ENCODE measurements at regions not wholly inside any gene's neighbourhood (a gene's known extent, or its start where the extent isn't known, plus 50 kb on each side); places are given as distances from the start of the nearest gene placed in this dataset.
A peak's percentile ranks its signal among the peaks of the same experiment; 100 is the strongest.

- no peak overlapping the region for H2BK120ac ChIP-seq (ENCODE audit: low read depth, low read length)
- H3K36me3 ChIP-seq (replicated peaks in 1 of 2; ENCODE audit: control insufficient read depth in 2 of 2, insufficient read depth in 2 of 2, low read length in 2 of 2) = no peaks in the 10 kb centered on the region
- no peak for DNase-seq (ENCODE audit: low spot score)
- H2BK5ac ChIP-seq (ENCODE audit: low read length) = no peak overlapping the region
- H3K23ac ChIP-seq (ENCODE audit: low read depth, low read length, poor library complexity) = no peak overlapping the region
- no peak overlapping the region for H4K8ac ChIP-seq (ENCODE audit: low read depth, low read length)
- no peak overlapping the region for H3K14ac ChIP-seq (ENCODE audit: low read length)
- H3K9ac ChIP-seq (ENCODE audit: low read depth, low read length, poor library complexity) = no peak overlapping the region
- H2AK5ac ChIP-seq (ENCODE audit: low read depth, low read length) = no peak overlapping the region
- H4K91ac ChIP-seq (ENCODE audit: low read depth, low read length, poor library complexity) = no peak overlapping the region
- H2BK12ac ChIP-seq (ENCODE audit: low read length) = no peak overlapping the region
- H3K9me3 ChIP-seq (replicated peaks in 1 of 2; ENCODE audit: control insufficient read depth in 2 of 2, insufficient read depth in 1 of 2, low read depth in 1 of 2, low read length in 2 of 2) = no peaks in the 10 kb centered on the region
- H3K18ac ChIP-seq (ENCODE audit: low read length) = no peak overlapping the region
- no peak overlapping the region for H2AFZ ChIP-seq (ENCODE audit: low read length)
- H3K79me1 ChIP-seq (ENCODE audit: low read depth, low read length) = no peaks in the 10 kb centered on the region
- no peaks in the 10 kb centered on the region for H3K27me3 ChIP-seq (ENCODE audit: control insufficient read depth in 3 of 3, insufficient read depth in 3 of 3, low read depth in 1 of 3, low read length in 3 of 3)
- H3K4ac ChIP-seq (ENCODE audit: low read length) = no peak overlapping the region
- H3K4me1 ChIP-seq (ENCODE audit: control insufficient read depth in 2 of 2, insufficient read depth in 1 of 2, low read depth in 1 of 2, low read length in 2 of 2) = peaks cover 2 to 17% of the 10 kb centered on the region in 2 donors
- H3K4me2 ChIP-seq (ENCODE audit: insufficient read depth, low read length, poor library complexity, severe bottlenecking) = no peak overlapping the region
- H3K4me3 ChIP-seq (ENCODE audit: low read length in 2 of 2) = no peak overlapping the region
- H3K27ac ChIP-seq (replicated peaks; ENCODE audit: low read length) = no peak overlapping the region
- no peak overlapping the region for H2BK15ac ChIP-seq (ENCODE audit: low read length)
Measured at GRCh38 chr13:104532132-104532531, 1465.9 kb upstream of the SLC10A2 start.

- no peak overlapping the region for H3K4me3 ChIP-seq (ENCODE audit: low read length in 2 of 2)
- H2BK120ac ChIP-seq (ENCODE audit: low read depth, low read length) = no peak overlapping the region
- no peaks in the 10 kb centered on the region for H3K36me3 ChIP-seq (replicated peaks in 1 of 2; ENCODE audit: control insufficient read depth in 2 of 2, insufficient read depth in 2 of 2, low read length in 2 of 2)
Measured at GRCh38 chr13:104530741-104531140, 1464.5 kb upstream of the SLC10A2 start.

DNA sequence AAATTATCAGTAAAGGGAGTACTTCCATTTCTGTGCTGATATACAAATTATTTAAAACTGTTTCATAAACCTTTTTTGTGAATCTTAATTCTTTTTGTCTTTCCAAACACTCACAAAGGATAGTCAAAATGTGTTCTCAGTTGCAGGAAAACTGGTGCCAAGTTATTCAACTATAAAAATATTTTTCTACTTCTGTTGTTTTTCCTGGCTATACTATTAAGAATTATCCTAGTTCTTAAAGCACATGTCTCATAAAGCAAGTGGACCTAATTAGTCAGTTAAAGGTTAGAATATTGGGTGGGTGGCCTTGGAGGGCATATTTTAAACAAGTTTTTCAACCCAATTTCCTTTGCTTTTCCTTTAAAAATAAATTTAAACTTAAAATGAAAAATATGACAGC, 1460.3 kb upstream of the SLC10A2 start:
- Histone ChIP-seq H3K9ac (ENCODE audit: low read depth, low read length, poor library complexity) (no peak overlapping the region), H3K23ac (ENCODE audit: low read depth, low read length, poor library complexity) (no peak overlapping the region), H3K14ac (ENCODE audit: low read length) (no peak overlapping the region), H2BK5ac (ENCODE audit: low read length) (no peak overlapping the region), H2BK12ac (ENCODE audit: low read length) (no peak overlapping the region), H2BK15ac (ENCODE audit: low read length) (no peak overlapping the region), H3K4me1 (ENCODE audit: control insufficient read depth in 2 of 2, insufficient read depth in 1 of 2, low read depth in 1 of 2, low read length in 2 of 2) (peaks cover 2 to 16% of the 10 kb centered on the region in 2 donors), H3K4ac (ENCODE audit: low read length) (no peak overlapping the region), H2BK120ac (ENCODE audit: low read depth, low read length) (no peak overlapping the region), H2AFZ (ENCODE audit: low read length) (no peak overlapping the region), H3K27me3 (ENCODE audit: control insufficient read depth in 3 of 3, insufficient read depth in 3 of 3, low read depth in 1 of 3, low read length in 3 of 3) (no peaks in the 10 kb centered on the region), H3K79me1 (ENCODE audit: low read depth, low read length) (no peaks in the 10 kb centered on the region), H3K27ac (replicated peaks; ENCODE audit: low read length) (no peak overlapping the region), H3K4me2 (ENCODE audit: insufficient read depth, low read length, poor library complexity, severe bottlenecking) (no peak overlapping the region), H2AK5ac (ENCODE audit: low read depth, low read length) (no peak overlapping the region), H3K36me3 (replicated peaks in 1 of 2; ENCODE audit: control insufficient read depth in 2 of 2, insufficient read depth in 2 of 2, low read length in 2 of 2) (no peaks in the 10 kb centered on the region), H3K18ac (ENCODE audit: low read length) (no peak overlapping the region), H4K91ac (ENCODE audit: low read depth, low read length, poor library complexity) (no peak overlapping the region), H3K9me3 (replicated peaks in 1 of 2; ENCODE audit: control insufficient read depth in 2 of 2, insufficient read depth in 1 of 2, low read depth in 1 of 2, low read length in 2 of 2) (peaks cover 0 to 1% of the 10 kb centered on the region in 2 donors), H4K8ac (ENCODE audit: low read depth, low read length) (no peak overlapping the region), H3K4me3 (ENCODE audit: low read length in 2 of 2) (no peak overlapping the region)
- no peak for DNase-seq (ENCODE audit: low spot score)

More at GRCh38 chr13:104530741-104531140, 1464.5 kb upstream of the SLC10A2 start:
- Histone ChIP-seq H3K4ac (ENCODE audit: low read length) (no peak overlapping the region), H3K79me1 (ENCODE audit: low read depth, low read length) (no peaks in the 10 kb centered on the region), H3K23ac (ENCODE audit: low read depth, low read length, poor library complexity) (no peak overlapping the region), H3K9ac (ENCODE audit: low read depth, low read length, poor library complexity) (no peak overlapping the region), H2BK5ac (ENCODE audit: low read length) (no peak overlapping the region), H2BK12ac (ENCODE audit: low read length) (no peak overlapping the region), H3K27me3 (ENCODE audit: control insufficient read depth in 3 of 3, insufficient read depth in 3 of 3, low read depth in 1 of 3, low read length in 3 of 3) (no peaks in the 10 kb centered on the region), H3K4me1 (ENCODE audit: control insufficient read depth in 2 of 2, insufficient read depth in 1 of 2, low read depth in 1 of 2, low read length in 2 of 2) (peaks cover 2 to 17% of the 10 kb centered on the region in 2 donors), H4K91ac (ENCODE audit: low read depth, low read length, poor library complexity) (no peak overlapping the region), H3K14ac (ENCODE audit: low read length) (no peak overlapping the region), H2BK15ac (ENCODE audit: low read length) (no peak overlapping the region), H3K4me2 (ENCODE audit: insufficient read depth, low read length, poor library complexity, severe bottlenecking) (no peak overlapping the region), H3K9me3 (replicated peaks in 1 of 2; ENCODE audit: control insufficient read depth in 2 of 2, insufficient read depth in 1 of 2, low read depth in 1 of 2, low read length in 2 of 2) (no peaks in the 10 kb centered on the region), H2AK5ac (ENCODE audit: low read depth, low read length) (no peak overlapping the region), H2AFZ (ENCODE audit: low read length) (no peak overlapping the region), H3K27ac (replicated peaks; ENCODE audit: low read length) (no peak overlapping the region), H3K18ac (ENCODE audit: low read length) (no peak overlapping the region), H4K8ac (ENCODE audit: low read depth, low read length) (no peak overlapping the region)
- DNase-seq (ENCODE audit: low spot score) = no peak

- Histone ChIP-seq H3K9me3 (replicated peaks in 1 of 2; ENCODE audit: control insufficient read depth in 2 of 2, insufficient read depth in 1 of 2, low read depth in 1 of 2, low read length in 2 of 2) (peaks cover 0 to 1% of the 10 kb centered on the region in 2 donors), H3K36me3 (replicated peaks in 1 of 2; ENCODE audit: control insufficient read depth in 2 of 2, insufficient read depth in 2 of 2, low read length in 2 of 2) (no peaks in the 10 kb centered on the region), H3K23ac (ENCODE audit: low read depth, low read length, poor library complexity) (no peak overlapping the region), H3K4me1 (ENCODE audit: control insufficient read depth in 2 of 2, insufficient read depth in 1 of 2, low read depth in 1 of 2, low read length in 2 of 2) (peaks cover 0 to 5% of the 10 kb centered on the region in 2 donors), H3K18ac (ENCODE audit: low read length) (peak overlapping the region; percentile 64), H3K14ac (ENCODE audit: low read length) (peak overlapping the region; percentile 14), H3K4me2 (ENCODE audit: insufficient read depth, low read length, poor library complexity, severe bottlenecking) (no peak overlapping the region), H2AK5ac (ENCODE audit: low read depth, low read length) (no peak overlapping the region), H2BK5ac (ENCODE audit: low read length) (no peak overlapping the region), H2AFZ (ENCODE audit: low read length) (no peak overlapping the region), H3K4me3 (ENCODE audit: low read length in 2 of 2) (no peak overlapping the region), H2BK12ac (ENCODE audit: low read length) (no peak overlapping the region), H3K27ac (replicated peaks; ENCODE audit: low read length) (no peak overlapping the region), H3K79me1 (ENCODE audit: low read depth, low read length) (no peaks in the 10 kb centered on the region), H3K4ac (ENCODE audit: low read length) (no peak overlapping the region), H2BK15ac (ENCODE audit: low read length) (no peak overlapping the region), H3K27me3 (ENCODE audit: control insufficient read depth in 3 of 3, insufficient read depth in 3 of 3, low read depth in 1 of 3, low read length in 3 of 3) (no peaks in the 10 kb centered on the region), H3K9ac (ENCODE audit: low read depth, low read length, poor library complexity) (no peak overlapping the region), H4K8ac (ENCODE audit: low read depth, low read length) (no peak overlapping the region), H4K91ac (ENCODE audit: low read depth, low read length, poor library complexity) (no peak overlapping the region), H2BK120ac (ENCODE audit: low read depth, low read length) (no peak overlapping the region)
- WGBS, 2 donors (ENCODE audit: extremely low coverage in 2 of 2, insufficient read length in 2 of 2, insufficient replicate concordance in 1 of 2) = no CpG with 5 or more reads among the region's 5 CpGs
- no peak for DNase-seq (ENCODE audit: low spot score)
Measured at GRCh38 chr13:104525467-104525866, 1459.2 kb upstream of the SLC10A2 start.

Measured in neuronal stem cell (in vitro differentiated cells).